ENCODE measurements at regions not wholly inside any gene's neighbourhood (a gene's known extent, or its start where the extent isn't known, plus 50 kb on each side); places are given as distances from the start of the nearest gene placed in this dataset.
"Not testable (repeated sequence)": the region's sequence is repeated elsewhere in the genome, so short reads cannot be mapped to it uniquely, and the experiment has no call there.

GRCh38 chr13:44780591-44781280 is 204.6 kb upstream of the TSC22D1 start:
- no peak for DNase-seq (ENCODE audit: low spot score)

GRCh38 chr13:44778761-44779484 is 202.8 kb upstream of the TSC22D1 start:
- DNase-seq (ENCODE audit: low spot score) = no peak

GRCh38 chr13:44775290-44775689 is 199.2 kb upstream of the TSC22D1 start:
- DNase-seq (ENCODE audit: low spot score) = not testable (repeated sequence)

GRCh38 chr13:44770951-44771350 is 194.8 kb upstream of the TSC22D1 start:
- no peak for DNase-seq (ENCODE audit: low spot score)

- DNase-seq (ENCODE audit: low spot score) = no peak
Measured at GRCh38 chr13:44769686-44770085, 193.6 kb upstream of the TSC22D1 start.

GRCh38 chr13:44768775-44769581 is 192.8 kb upstream of the TSC22D1 start:
- no peak for DNase-seq (ENCODE audit: low spot score)

GRCh38 chr13:44768239-44768638 is 192.1 kb upstream of the TSC22D1 start:
- DNase-seq (ENCODE audit: low spot score) = no peak

GRCh38 chr13:44765001-44765471 is 188.9 kb upstream of the TSC22D1 start:
- DNase-seq (ENCODE audit: low spot score) = no peak

GRCh38 chr13:44764302-44764692 is 188.2 kb upstream of the TSC22D1 start:
- no peak for DNase-seq (ENCODE audit: low spot score)

- no peak for DNase-seq (ENCODE audit: low spot score)
Measured at GRCh38 chr13:44763615-44764301, 187.6 kb upstream of the TSC22D1 start.

GRCh38 chr13:44762911-44763310 is 186.8 kb upstream of the TSC22D1 start:
- no peak for DNase-seq (ENCODE audit: low spot score)

- DNase-seq (ENCODE audit: low spot score) = no peak
Measured at GRCh38 chr13:44760434-44760833, 184.3 kb upstream of the TSC22D1 start.

GRCh38 chr13:44759384-44760360 is 183.5 kb upstream of the TSC22D1 start:
- no peak for DNase-seq (ENCODE audit: low spot score)

GRCh38 chr13:44758630-44759383 is 182.7 kb upstream of the TSC22D1 start:
- DNase-seq (ENCODE audit: low spot score) = no peak

GRCh38 chr13:44757671-44758070 is 181.5 kb upstream of the TSC22D1 start:
- no peak for DNase-seq (ENCODE audit: low spot score)

GRCh38 chr13:44756276-44756810 is 180.2 kb upstream of the TSC22D1 start:
- DNase-seq (ENCODE audit: low spot score) = no peak

- no peak for DNase-seq (ENCODE audit: low spot score)
Measured at GRCh38 chr13:44755872-44756271, 179.7 kb upstream of the TSC22D1 start.

- DNase-seq (ENCODE audit: low spot score) = no peak
Measured at GRCh38 chr13:44752164-44752563, 176.0 kb upstream of the TSC22D1 start.

GRCh38 chr13:44750630-44751029 is 174.5 kb upstream of the TSC22D1 start:
- DNase-seq (ENCODE audit: low spot score) = no peak

GRCh38 chr13:44749906-44750305 is 173.8 kb upstream of the TSC22D1 start:
- DNase-seq (ENCODE audit: low spot score) = no peak

All from left forelimb (tissue), 1 donor.